GM21529 (cell line): ENCODE measurements at regions not wholly inside any gene's neighbourhood (a gene's known extent, or its start where the extent isn't known, plus 50 kb on each side); places are given as distances from the start of the nearest gene placed in this dataset.

Source experiments
- ATAC-seq: cut with Tn5 transposase; IDR thresholded peaks from one replicate; pipeline ENCODE4 v1.9.1; 2021; ENCODE audit not compliant: unreplicated experiment

- no peak for ATAC-seq
Measured at GRCh38 chr10:44769450-44769849, 141.7 kb upstream of the TMEM72 start.

- no peak for ATAC-seq
Measured at GRCh38 chr10:44771233-44771995, 139.7 kb upstream of the TMEM72 start.

- ATAC-seq, result no peak
Measured at GRCh38 chr10:44773565-44773964, 137.6 kb upstream of the TMEM72 start.

GRCh38 chr10:44774676-44775401 is 136.3 kb upstream of the TMEM72 start:
- ATAC-seq, result no peak

GRCh38 chr10:44775402-44775741 is 135.8 kb upstream of the TMEM72 start:
- no peak for ATAC-seq

GRCh38 chr10:44776181-44776580 is 135.0 kb upstream of the TMEM72 start:
- ATAC-seq, result no peak

- no peak for ATAC-seq
Measured at GRCh38 chr10:44779511-44779910, 131.6 kb upstream of the TMEM72 start.

GRCh38 chr10:44780426-44780825 is 130.7 kb upstream of the TMEM72 start:
- no peak for ATAC-seq

- no peak for ATAC-seq
Measured at GRCh38 chr10:44781131-44781530, 130.0 kb upstream of the TMEM72 start.

- ATAC-seq, result no peak
Measured at GRCh38 chr10:44786286-44786850, 124.8 kb upstream of the TMEM72 start.

GRCh38 chr10:44787480-44788075 is 123.6 kb upstream of the TMEM72 start:
- ATAC-seq, result no peak

GRCh38 chr10:44788147-44789129 is 122.7 kb upstream of the TMEM72 start:
- no peak for ATAC-seq

- ATAC-seq, result no peak
Measured at GRCh38 chr10:44792119-44792775, 118.9 kb upstream of the TMEM72 start.

GRCh38 chr10:44799966-44800365 is 111.2 kb upstream of the TMEM72 start:
- ATAC-seq, result no peak

- ATAC-seq, result no peak
Measured at GRCh38 chr10:44801383-44802327, 109.5 kb upstream of the TMEM72 start.

- no peak for ATAC-seq
Measured at GRCh38 chr10:44803862-44804261, 107.3 kb upstream of the TMEM72 start.

GRCh38 chr10:44804661-44805060 is 106.5 kb upstream of the TMEM72 start:
- no peak for ATAC-seq

GRCh38 chr10:44805466-44806210 is 105.5 kb upstream of the TMEM72 start:
- no peak for ATAC-seq
